HT-29 (cell line): ENCODE measurements at regions not wholly inside any gene's neighbourhood (a gene's known extent, or its start where the extent isn't known, plus 50 kb on each side); places are given as distances from the start of the nearest gene placed in this dataset.

ENCODE experiments used
- DNase-seq: peaks from one replicate; pipeline ENCODE4 v3.0.0-alpha.2; 2015; ENCODE audit warnings: low spot score

DNA sequence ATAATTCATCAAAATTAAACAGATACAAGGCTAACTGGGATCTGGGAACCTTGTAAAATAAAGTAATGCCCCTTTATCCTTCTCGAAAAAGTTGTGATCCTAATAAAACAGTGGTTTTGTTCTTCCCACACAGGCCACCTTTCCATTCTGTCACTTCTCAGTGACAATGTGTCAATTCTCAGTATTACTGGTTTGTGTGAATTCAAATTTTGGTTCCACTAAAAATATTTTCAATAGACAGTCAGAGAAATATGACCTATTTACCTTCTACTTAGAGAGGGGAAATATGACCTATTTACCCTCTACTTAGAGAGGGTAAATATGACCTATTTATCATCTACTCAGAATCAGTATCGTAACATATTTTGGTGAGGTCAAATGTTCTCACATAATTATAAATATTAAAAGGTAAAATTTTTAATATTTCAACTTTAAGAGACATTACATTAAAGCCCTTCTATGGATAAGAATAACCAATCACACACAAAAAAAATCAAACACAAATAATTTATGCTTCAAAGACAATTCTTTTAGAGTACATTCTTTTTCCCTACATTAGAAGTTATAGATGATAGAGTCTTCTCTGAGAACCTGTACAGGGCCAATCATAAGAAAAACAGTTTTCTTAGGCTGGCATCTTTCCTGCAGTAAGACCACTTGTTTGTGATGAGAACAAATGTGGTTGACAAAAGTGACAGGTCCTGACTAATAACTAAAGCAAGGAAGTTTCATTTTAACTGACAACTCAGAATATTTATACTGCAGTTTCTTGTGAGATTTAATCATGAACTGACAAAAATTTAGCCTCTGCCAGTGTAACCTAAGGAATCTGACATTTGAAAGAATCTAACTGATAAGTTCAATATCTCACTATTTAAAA lies 323.3 kb downstream of the DIPK2A start:
- no peak for DNase-seq

- peak; percentile 2 for DNase-seq
Measured at GRCh38 chr3:144295613-144296012, 324.0 kb downstream of the DIPK2A start.

- DNase-seq: no peak
Measured at GRCh38 chr3:144296808-144297207, 325.2 kb downstream of the DIPK2A start.

GRCh38 chr3:144301863-144302262 lies 330.2 kb downstream of the DIPK2A start:
- no peak for DNase-seq

- DNase-seq: no peak
Measured at GRCh38 chr3:144307951-144308350, 336.3 kb downstream of the DIPK2A start.

DNA sequence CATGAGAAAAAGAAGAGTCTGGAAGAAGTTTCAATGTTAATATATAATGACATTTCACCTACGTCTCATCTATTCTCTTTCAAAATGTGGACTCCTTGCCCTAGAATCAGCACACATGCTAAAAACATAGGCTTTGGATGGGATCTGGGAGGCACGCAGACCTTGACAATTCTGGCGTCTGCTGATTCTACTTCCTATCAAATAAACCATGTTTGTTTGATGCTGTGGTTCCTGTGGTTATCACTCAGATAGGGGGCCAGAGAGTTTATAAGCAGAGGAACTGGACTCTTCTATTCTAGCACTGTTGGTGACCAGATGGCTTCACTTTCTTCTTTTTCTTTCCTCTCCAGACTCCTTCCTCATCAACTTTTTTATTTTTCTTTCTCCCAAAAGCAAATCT lies 336.8 kb downstream of the DIPK2A start:
- no peak for DNase-seq

- DNase-seq: no peak
Measured at GRCh38 chr3:144312702-144313101, 341.1 kb downstream of the DIPK2A start.

- DNase-seq: no peak
Measured at GRCh38 chr3:144314946-144315345, 343.3 kb downstream of the DIPK2A start.

- no peak for DNase-seq
Measured at GRCh38 chr3:144317961-144318360, 346.3 kb downstream of the DIPK2A start.

- DNase-seq: peak; percentile 43
Measured at GRCh38 chr3:144324076-144324475, 352.5 kb downstream of the DIPK2A start.

GRCh38 chr3:144332868-144333267 lies 361.2 kb downstream of the DIPK2A start:
- DNase-seq: no peak

- DNase-seq: no peak
Measured at GRCh38 chr3:144341471-144341870, 369.8 kb downstream of the DIPK2A start.

DNA sequence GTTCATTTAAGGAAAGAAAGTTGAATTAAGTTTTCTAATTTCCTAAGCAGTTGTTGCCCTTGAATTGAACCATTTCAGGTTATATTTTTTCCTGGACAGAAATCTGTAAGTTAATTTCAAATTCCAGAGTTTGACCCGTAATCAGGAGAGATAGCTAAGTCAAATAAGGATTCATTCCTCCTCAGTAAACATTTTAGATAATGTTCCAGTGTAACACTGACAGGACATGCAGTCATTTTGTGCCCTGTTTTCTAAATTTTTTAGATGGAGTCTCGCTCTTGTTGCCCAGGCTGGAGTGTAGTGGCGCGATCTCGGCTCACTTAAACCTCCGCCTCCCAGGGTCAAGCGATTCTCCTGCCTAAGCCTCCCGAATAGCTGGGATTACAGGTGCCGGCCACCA lies 371.7 kb downstream of the DIPK2A start:
- no peak for DNase-seq

DNA sequence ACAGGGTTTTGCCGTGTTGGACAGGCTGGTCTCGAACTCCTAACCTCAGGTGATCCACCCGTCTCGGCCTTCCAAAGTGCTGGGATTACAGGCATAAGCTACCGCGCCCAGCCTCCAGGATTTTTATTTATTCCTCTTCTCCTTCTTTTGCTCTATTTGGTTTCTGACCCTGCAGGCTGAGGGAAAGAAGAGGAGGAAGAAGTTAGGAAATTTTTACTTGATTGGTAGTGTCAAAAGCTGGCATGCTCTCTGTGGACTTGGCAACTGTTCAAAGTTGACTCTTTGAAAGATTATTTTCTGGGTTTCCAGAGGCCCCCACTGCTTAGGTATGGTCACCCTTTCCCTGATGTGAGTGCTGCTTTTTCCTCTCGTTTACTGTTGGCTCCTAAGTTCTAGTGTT lies 372.2 kb downstream of the DIPK2A start:
- DNase-seq: no peak

DNA sequence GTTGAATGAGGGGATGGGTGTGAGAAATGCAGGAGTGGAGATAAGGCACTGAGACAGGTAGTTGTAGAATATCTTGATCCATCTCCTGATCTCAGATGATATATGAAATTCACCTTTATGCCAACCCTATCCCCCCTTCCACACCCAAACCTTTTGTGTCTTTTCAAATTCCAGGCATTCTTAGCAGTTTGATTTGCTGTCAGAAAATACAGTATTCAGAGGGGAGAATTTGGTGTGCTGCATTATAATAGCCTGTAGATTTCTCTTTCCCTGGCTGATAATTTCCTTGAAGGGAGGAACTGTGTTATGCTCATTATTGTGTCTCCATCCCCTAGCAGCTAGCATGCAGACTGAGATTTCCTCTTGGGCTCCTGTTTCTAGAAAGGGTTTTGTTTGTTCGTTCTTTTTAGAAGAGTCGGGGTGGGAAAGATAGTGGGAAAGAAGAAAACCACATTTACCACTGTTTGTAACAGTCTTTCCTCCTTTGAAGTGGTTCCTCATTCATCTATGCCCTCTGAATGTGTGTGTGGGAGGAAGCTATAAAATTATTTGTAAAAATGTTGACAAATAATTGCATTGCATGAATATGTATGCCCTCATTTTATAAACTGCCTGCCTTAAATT lies 373.4 kb downstream of the DIPK2A start:
- no peak for DNase-seq

GRCh38 chr3:144350125-144350524 lies 378.5 kb downstream of the DIPK2A start:
- DNase-seq: no peak

DNA sequence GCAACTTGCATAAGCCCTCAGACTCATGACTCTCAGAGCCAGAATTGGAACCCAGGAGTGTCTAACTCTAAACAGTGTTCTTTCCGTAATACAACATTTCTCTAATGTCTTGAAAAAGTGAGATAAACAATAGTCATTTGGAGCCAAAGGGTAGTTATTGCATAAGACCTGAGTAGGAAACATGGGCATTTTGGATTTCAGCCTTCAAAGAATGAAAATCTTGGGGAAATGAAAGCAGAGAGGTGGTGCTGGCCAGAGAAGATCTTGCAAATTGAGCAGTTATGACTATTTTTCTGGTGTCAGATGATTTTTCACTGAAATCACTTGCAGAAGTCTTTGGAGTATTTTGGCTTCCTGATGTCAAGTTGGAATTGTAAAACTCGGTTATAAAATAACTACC lies 379.4 kb downstream of the DIPK2A start:
- no peak for DNase-seq

DNA sequence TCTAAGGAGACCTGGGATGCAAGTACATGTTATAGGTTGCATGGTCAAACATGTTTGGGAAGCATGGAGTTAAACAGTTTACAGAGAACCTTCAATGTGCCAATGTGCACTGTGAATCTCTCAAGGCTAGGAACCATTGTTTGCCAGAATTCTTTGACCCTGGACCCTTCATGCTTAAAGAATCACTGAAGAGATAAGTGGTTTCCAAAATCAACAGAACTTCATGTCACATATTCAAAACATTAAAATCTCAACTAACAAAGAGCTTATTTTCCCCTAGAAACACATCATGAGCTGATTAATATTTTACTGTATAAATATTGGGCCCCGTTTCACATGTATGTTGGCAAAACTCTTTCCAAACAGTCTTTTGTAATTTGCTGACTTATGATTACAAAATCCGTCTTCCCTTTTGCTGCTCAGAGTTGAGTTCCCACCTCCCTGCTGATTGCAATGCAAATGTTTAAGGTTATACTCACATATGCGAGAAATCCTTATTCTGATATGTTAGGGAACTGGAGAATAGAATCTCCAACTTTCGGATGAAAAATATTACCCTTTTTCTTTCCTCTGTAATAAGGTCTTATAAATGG lies 380.2 kb downstream of the DIPK2A start:
- DNase-seq: no peak

DNA sequence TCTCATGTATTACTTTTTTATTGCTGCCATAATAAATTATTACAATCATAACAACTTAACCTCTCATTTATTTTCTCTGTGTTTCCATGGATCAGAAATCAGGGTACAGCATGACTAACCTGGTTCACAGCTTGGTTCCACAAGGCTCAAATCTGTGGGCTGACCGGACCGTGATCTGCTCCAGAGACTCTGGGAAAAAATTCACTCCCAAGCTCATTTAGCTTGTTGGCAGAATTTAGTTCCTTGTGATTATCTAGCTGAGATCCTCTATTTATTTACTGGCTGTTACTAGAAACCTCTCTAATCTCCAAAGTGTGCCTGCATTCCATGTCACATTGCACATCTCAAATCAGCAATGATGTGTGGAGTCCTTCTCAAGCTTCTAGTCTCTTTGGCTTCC lies 386.6 kb downstream of the DIPK2A start:
- DNase-seq: no peak

GRCh38 chr3:144361002-144361401 lies 389.4 kb downstream of the DIPK2A start:
- peak; percentile 36 for DNase-seq

GRCh38 chr3:144362126-144362525 lies 390.5 kb downstream of the DIPK2A start:
- peak; percentile 9 for DNase-seq

DNA sequence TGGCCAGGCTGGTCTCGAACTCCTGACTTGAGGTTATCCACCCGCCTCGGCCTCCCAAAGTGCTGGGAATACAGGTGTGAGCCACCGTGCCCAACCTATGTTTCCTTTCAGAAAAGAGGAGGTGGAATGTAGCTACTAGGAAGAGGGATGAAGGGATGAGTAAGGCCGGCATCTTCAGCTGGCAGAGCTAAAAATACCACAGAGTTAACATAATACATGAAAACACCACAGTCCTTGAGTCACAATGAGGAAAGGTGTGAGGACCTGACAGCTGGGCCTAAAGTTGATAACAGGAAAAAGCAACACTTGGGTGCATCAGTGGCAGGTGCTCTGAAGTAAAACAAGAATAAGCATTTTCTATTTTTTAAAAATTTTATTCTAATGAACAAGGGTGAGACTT lies 392.2 kb downstream of the DIPK2A start:
- no peak for DNase-seq

DNA sequence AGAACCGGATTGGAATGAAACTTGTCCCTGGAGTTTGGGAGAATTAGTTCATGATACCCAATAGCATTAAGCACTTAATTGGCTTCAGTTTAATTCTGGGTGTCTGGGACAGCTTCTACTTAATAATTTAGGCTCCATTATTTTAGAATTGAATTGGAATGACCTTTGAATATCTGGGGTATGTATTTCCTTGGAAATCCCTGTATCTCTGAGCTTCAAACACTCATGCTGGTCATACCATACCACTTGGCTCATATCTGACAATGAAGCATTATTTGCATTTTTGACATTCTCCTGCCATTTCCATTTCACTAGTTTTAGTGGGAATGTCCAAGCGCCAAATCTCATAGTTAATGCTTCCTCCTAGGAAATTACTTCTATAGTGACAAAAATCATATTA lies 393.1 kb downstream of the DIPK2A start:
- no peak for DNase-seq
